Smooth muscle cell of the brain vasculature (primary cell): ENCODE measurements at regions not wholly inside any gene's neighbourhood (a gene's known extent, or its start where the extent isn't known, plus 50 kb on each side); places are given as distances from the start of the nearest gene placed in this dataset.
"Not testable (repeated sequence)": the region's sequence is repeated elsewhere in the genome, so short reads cannot be mapped to it uniquely, and the experiment has no call there.

ENCODE experiments used
- DNase-seq: peaks from one replicate; pipeline ENCODE4 v3.0.0-alpha.2; 2012; ENCODE audit warnings: low read depth, low spot score

- no peak for DNase-seq
Measured at GRCh38 chr1:178607718-178608408, 95.0 kb downstream of the TEX35 start.

GRCh38 chr1:178609015-178609414, 96.1 kb downstream of the TEX35 start:
- no peak for DNase-seq

- DNase-seq, result not testable (repeated sequence)
Measured at GRCh38 chr1:178610690-178611410, 97.9 kb downstream of the TEX35 start.

GRCh38 chr1:178612261-178612660, 99.4 kb downstream of the TEX35 start:
- no peak for DNase-seq

GRCh38 chr1:178613271-178613945, 100.5 kb downstream of the TEX35 start:
- no peak for DNase-seq

GRCh38 chr1:178614286-178614685, 101.4 kb downstream of the TEX35 start:
- DNase-seq, result no peak

- DNase-seq, result no peak
Measured at GRCh38 chr1:178619042-178619927, 105.8 kb upstream of the RALGPS2 start.

GRCh38 chr1:178620584-178621475, 104.2 kb upstream of the RALGPS2 start:
- DNase-seq, result no peak

- DNase-seq, result no peak
Measured at GRCh38 chr1:178621822-178622221, 103.2 kb upstream of the RALGPS2 start.

GRCh38 chr1:178625695-178626094, 99.3 kb upstream of the RALGPS2 start:
- no peak for DNase-seq

- no peak for DNase-seq
Measured at GRCh38 chr1:178627037-178627436, 98.0 kb upstream of the RALGPS2 start.

- DNase-seq, result no peak
Measured at GRCh38 chr1:178628637-178629251, 96.3 kb upstream of the RALGPS2 start.

- no peak for DNase-seq
Measured at GRCh38 chr1:178629252-178630154, 95.5 kb upstream of the RALGPS2 start.

GRCh38 chr1:178630417-178630816, 94.6 kb upstream of the RALGPS2 start:
- DNase-seq, result no peak

GRCh38 chr1:178632653-178633052, 92.4 kb upstream of the RALGPS2 start:
- DNase-seq, result no peak

GRCh38 chr1:178633056-178633455, 92.0 kb upstream of the RALGPS2 start:
- DNase-seq, result no peak

GRCh38 chr1:178634445-178634844, 90.6 kb upstream of the RALGPS2 start:
- no peak for DNase-seq

- DNase-seq, result no peak
Measured at GRCh38 chr1:178637841-178638240, 87.2 kb upstream of the RALGPS2 start.

- DNase-seq, result no peak
Measured at GRCh38 chr1:178639326-178639725, 85.7 kb upstream of the RALGPS2 start.
